AG09319 (cell line): ENCODE measurements at regions not wholly inside any gene's neighbourhood (a gene's known extent, or its start where the extent isn't known, plus 50 kb on each side); places are given as distances from the start of the nearest gene placed in this dataset.

Source experiments
- DNase-seq: peaks from one replicate; pipeline ENCODE4 v3.0.0-alpha.2; 2010; ENCODE audit warnings: low read depth; ENCODE audit errors: extremely low read depth
- CTCF ChIP-seq: IDR thresholded peaks from 2 replicates; pipeline ENCODE4 v1.5.1; 2011; ENCODE audit warnings: low read depth, mild to moderate bottlenecking, inconsistent platforms, low read length, moderate library complexity

DNA sequence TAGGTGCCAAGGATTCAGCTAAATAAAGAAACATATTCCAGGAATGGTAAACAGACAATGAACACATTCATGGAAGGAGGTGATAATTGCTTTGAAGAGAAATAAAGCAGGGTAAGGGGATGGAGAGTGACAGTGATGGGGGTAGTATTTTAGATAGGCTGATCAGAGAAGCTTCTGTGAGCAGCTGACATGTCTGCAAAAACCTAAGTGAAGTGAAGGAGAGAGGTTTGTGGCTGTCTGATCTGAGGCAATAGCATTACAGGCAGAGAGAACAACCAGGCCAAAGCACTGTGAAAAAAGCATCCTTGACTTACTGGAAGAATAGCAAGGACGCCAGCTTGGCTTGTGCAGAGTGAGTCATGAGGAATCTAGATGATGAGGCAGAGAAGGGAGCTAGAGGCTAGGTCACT, 271.9 kb upstream of the GATB start:
- peak; percentile 5 for DNase-seq
- no peak for TF ChIP-seq CTCF

- no peak for TF ChIP-seq CTCF
- no peak for DNase-seq
These were observed 268.8 kb upstream of the GATB start for GRCh38 chr4:152029631-152030030.

DNA sequence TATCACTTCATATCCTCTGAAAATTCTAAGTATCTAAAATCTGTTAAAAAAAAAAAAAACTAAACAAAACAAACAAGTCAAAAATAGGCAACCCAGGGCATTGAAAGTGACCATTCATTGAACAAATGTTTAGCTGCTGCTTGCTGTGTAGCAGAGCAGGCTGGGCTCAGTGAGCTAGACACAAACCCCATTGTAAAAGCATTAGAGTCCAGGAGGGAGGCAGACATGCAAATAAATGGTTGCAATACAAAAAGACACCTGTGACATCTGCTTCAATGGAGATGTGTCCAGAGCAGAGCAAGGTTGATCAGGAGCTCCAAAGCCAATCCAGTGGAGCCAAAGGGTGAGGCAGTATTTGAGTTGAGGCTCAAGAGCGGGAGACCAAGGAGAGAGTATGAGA, 267.3 kb upstream of the GATB start:
- no peak for DNase-seq
- no peak for TF ChIP-seq CTCF

DNA sequence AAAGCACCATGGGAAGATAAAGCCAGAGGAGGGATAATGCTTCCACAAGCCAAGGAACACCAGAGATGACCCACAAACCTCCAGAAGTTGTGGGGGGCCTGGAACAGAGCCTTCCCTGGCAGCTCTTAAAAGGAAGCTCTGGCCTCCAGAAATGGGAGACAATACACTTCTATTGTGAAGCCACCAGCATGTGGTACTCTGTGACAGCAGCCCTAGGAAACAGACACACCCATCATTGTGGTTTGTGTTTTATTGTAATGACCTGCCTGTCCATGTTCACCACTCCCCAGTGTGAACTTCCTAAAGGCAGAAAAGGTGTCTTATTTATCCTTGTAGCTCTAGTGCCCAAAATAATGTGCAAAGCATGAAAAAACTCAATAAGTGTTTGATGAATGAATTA, 264.1 kb upstream of the GATB start:
- no peak for TF ChIP-seq CTCF
- no peak for DNase-seq

DNA sequence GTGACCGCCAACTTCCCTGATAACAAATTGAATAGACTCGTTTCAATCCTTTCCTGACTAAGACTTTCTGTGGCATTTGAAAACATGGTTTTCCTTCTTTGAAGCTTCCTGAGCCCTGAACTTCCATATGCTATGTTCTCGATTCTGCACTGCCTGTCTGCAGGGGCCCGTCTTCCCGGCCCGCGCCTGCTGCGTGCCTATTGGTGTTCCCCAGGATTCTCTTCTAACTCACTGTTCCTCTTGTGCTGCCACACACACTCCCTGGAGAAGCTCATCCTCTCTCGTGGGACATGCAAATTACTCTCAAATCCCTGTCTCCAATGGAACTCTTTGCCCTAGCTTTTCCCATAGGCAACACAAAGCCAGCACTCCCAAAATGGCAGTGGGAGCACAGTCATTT, 262.9 kb upstream of the GATB start:
- TF ChIP-seq CTCF: no peak
- no peak for DNase-seq

DNA sequence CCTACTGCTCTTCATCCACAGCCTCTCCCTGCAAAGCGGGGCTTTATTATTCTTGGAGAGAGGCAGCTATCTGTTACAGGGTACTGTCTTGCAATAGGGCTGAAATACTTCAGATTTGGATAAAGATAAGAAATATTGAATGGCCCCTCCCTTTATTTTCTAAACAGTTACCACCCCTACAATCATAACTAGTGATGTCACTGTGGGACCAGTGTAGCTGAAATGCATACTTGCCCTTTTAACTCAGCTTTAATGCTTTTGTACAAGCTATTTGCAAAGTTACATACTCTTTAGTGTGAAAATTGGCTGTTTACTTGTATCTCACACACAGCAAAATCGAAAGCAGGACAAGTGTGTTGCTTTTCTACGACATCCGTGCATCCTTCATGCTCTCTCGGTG, 261.7 kb upstream of the GATB start:
- DNase-seq: no peak
- no peak for TF ChIP-seq CTCF

- no peak for DNase-seq
- TF ChIP-seq CTCF: no peak
These were observed 261.1 kb upstream of the GATB start for GRCh38 chr4:152021788-152022438.
